Skeletal muscle tissue (tissue), 3 donors: ENCODE measurements at regions not wholly inside any gene's neighbourhood (a gene's known extent, or its start where the extent isn't known, plus 50 kb on each side); places are given as distances from the start of the nearest gene placed in this dataset.

Experiments
- H3K27ac ChIP-seq: one replicate; pipeline ENCODE4 v1.7.0; 2013; ENCODE audit warnings: mild to moderate bottlenecking, low read depth, low read length, inconsistent platforms
- H3K27me3 ChIP-seq, 3 donors: one replicate each; pipeline ENCODE4 v1.7.0; 2013; ENCODE audit warnings: low read length in 3 of 3; ENCODE audit not compliant: control insufficient read depth in 3 of 3, insufficient read depth in 3 of 3
- H3K36me3 ChIP-seq, 3 donors: one replicate each; pipeline ENCODE4 v1.7.0; 2013; ENCODE audit warnings: low read length in 3 of 3; ENCODE audit not compliant: control insufficient read depth in 3 of 3, insufficient read depth in 3 of 3
- H3K4me1 ChIP-seq, 3 donors: one replicate each; pipeline ENCODE4 v1.7.0; 2013; ENCODE audit warnings: low read length in 3 of 3, mild to moderate bottlenecking in 3 of 3; ENCODE audit not compliant: control insufficient read depth in 3 of 3, insufficient read depth in 3 of 3
- H3K4me3 ChIP-seq, 3 donors: one replicate each; pipeline ENCODE4 v1.7.0; 2013; ENCODE audit warnings: low read length in 3 of 3
- H3K9ac ChIP-seq, 3 donors: one replicate each; pipeline ENCODE4 v1.7.0; 2013; ENCODE audit warnings: low read length in 3 of 3, mild to moderate bottlenecking in 3 of 3, moderate library complexity in 2 of 3, low read depth in 1 of 3
- H3K9me3 ChIP-seq, 3 donors: one replicate each; pipeline ENCODE4 v1.7.0; 2013; ENCODE audit warnings: low read length in 3 of 3; ENCODE audit not compliant: control insufficient read depth in 3 of 3
- donor health status: Osteomylitis.

GRCh38 chr6:160858886-160859285 is 132.7 kb upstream of the MAP3K4 start:
- H3K27ac ChIP-seq = no peak overlapping the region
- H3K4me3 ChIP-seq = no peak overlapping the region
- no peaks in the 10 kb centered on the region for H3K27me3 ChIP-seq
- H3K9ac ChIP-seq = no peak overlapping the region
- H3K9me3 ChIP-seq = no peaks in the 10 kb centered on the region
- H3K36me3 ChIP-seq = no peaks in the 10 kb centered on the region
- H3K4me1 ChIP-seq = no peaks in the 10 kb centered on the region

DNA sequence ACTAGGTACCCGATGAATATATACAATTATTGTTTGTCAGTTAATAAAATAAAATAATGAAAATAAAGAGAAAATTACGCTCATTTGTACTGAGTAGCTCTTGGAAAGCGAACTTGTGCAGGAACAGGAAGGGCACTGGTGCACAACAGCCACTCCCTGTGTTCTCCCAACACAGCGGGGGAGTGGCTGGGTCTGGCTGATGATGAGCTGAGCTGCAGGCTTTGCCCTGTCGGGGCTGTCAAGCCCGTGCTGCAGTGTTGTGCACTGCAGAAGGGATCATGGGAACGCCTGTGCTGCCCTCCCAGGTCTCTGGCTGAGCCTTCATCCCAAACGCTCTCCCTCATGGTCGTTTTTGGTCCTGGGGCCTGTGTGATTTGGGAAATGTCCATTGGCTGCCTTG is 131.7 kb upstream of the MAP3K4 start:
- Histone ChIP-seq H3K27ac (no peak overlapping the region), H3K4me1 (no peaks in the 10 kb centered on the region), H3K9me3 (no peaks in the 10 kb centered on the region), H3K9ac (no peak overlapping the region), H3K27me3 (no peaks in the 10 kb centered on the region), H3K4me3 (no peak overlapping the region), H3K36me3 (no peaks in the 10 kb centered on the region)

- Histone ChIP-seq H3K4me1 (no peaks in the 10 kb centered on the region), H3K27me3 (no peaks in the 10 kb centered on the region), H3K9ac (no peak overlapping the region), H3K36me3 (no peaks in the 10 kb centered on the region), H3K9me3 (no peaks in the 10 kb centered on the region), H3K4me3 (no peak overlapping the region), H3K27ac (no peak overlapping the region)
Observed at GRCh38 chr6:160861824-160862223, 129.7 kb upstream of the MAP3K4 start.

GRCh38 chr6:160863782-160864181 is 127.8 kb upstream of the MAP3K4 start:
- Histone ChIP-seq H3K27ac (no peak overlapping the region), H3K4me3 (no peak overlapping the region), H3K36me3 (no peaks in the 10 kb centered on the region), H3K9ac (no peak overlapping the region), H3K27me3 (no peaks in the 10 kb centered on the region), H3K4me1 (no peaks in the 10 kb centered on the region), H3K9me3 (no peaks in the 10 kb centered on the region)

GRCh38 chr6:160871320-160871719 is 120.2 kb upstream of the MAP3K4 start:
- H3K9ac ChIP-seq = no peak overlapping the region
- H3K9me3 ChIP-seq = no peaks in the 10 kb centered on the region
- no peaks in the 10 kb centered on the region for H3K27me3 ChIP-seq
- no peaks in the 10 kb centered on the region for H3K36me3 ChIP-seq
- H3K27ac ChIP-seq = no peak overlapping the region
- no peaks in the 10 kb centered on the region for H3K4me1 ChIP-seq
- no peak overlapping the region for H3K4me3 ChIP-seq

GRCh38 chr6:160881148-160881808 is 110.3 kb upstream of the MAP3K4 start:
- no peaks in the 10 kb centered on the region for H3K36me3 ChIP-seq
- H3K9ac ChIP-seq = no peak overlapping the region
- no peaks in the 10 kb centered on the region for H3K4me1 ChIP-seq
- H3K27ac ChIP-seq = no peak overlapping the region
- H3K4me3 ChIP-seq = no peak overlapping the region
- no peaks in the 10 kb centered on the region for H3K9me3 ChIP-seq
- no peaks in the 10 kb centered on the region for H3K27me3 ChIP-seq

GRCh38 chr6:160882006-160882405 is 109.6 kb upstream of the MAP3K4 start:
- H3K27me3 ChIP-seq = no peaks in the 10 kb centered on the region
- no peaks in the 10 kb centered on the region for H3K4me1 ChIP-seq
- no peak overlapping the region for H3K9ac ChIP-seq
- H3K36me3 ChIP-seq = no peaks in the 10 kb centered on the region
- no peak overlapping the region for H3K4me3 ChIP-seq
- H3K27ac ChIP-seq = no peak overlapping the region
- H3K9me3 ChIP-seq = no peaks in the 10 kb centered on the region

DNA sequence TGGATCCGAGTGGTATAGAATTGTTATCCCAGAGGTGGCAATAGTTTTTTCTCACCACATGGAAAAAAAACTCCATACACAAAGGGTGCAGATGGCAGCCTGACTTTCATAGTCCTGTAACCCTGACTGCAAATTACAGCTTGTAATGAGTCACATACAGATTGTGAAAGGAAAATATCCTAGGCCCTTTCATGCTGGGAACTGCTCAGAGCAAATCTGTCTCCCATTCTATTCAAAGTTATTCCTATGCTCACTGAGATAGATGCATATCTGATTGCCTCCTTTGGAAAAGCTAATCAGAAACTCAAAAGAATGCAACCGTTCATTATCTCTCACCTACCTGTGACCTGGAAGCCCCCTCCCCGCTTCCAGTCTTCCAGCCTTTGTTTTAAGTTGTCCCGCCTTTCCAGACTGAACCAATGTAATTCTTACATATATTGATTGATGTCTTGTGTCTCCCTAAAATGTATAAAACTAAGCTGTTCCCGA is 108.7 kb upstream of the MAP3K4 start:
- H3K36me3 ChIP-seq = no peaks in the 10 kb centered on the region
- H3K27ac ChIP-seq = no peak overlapping the region
- H3K9me3 ChIP-seq = no peaks in the 10 kb centered on the region
- H3K9ac ChIP-seq = no peak overlapping the region
- no peak overlapping the region for H3K4me3 ChIP-seq
- no peaks in the 10 kb centered on the region for H3K4me1 ChIP-seq
- H3K27me3 ChIP-seq = no peaks in the 10 kb centered on the region

DNA sequence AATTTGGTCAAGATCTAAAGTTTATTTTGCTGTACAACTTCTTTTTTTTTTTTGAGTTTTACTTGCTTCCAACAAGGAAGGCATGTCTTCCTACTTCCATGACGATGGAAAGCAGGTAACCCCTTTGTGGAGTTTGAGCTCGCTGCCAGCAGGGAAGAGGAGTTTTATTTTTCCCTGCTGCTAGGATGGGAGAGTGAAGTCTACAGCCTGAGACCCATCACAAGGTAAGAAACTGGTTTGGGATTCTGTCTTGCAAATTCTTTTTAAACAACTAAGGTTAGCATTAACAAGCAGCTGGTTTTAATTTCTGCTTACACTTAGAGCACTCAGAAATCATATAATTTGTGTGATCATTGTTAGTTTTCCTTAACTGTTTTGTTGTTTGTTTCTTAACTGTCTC is 108.0 kb upstream of the MAP3K4 start:
- no peak overlapping the region for H3K9ac ChIP-seq
- H3K27me3 ChIP-seq = no peaks in the 10 kb centered on the region
- H3K9me3 ChIP-seq = no peaks in the 10 kb centered on the region
- no peaks in the 10 kb centered on the region for H3K4me1 ChIP-seq
- no peak overlapping the region for H3K4me3 ChIP-seq
- no peaks in the 10 kb centered on the region for H3K36me3 ChIP-seq
- H3K27ac ChIP-seq = no peak overlapping the region

DNA sequence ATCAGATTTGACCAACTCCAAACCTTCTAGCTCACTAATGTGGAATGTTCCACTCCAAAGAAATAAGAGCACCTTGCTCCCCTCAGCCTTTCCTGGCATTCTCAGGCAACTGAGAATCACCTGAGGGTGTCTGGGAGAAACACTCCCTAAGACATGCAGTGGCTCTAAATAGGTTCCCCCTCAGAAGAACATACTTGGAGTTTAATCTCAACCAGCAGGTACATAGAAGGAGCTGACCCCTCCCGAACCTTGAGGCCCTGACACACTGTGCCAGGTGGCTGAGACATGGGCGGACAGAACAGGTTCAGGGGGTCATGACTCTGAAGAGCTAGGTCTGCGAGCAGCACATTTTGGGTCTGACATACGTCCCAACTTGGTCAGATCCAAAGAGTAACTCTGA is 107.6 kb upstream of the MAP3K4 start:
- H3K9me3 ChIP-seq = no peaks in the 10 kb centered on the region
- no peaks in the 10 kb centered on the region for H3K36me3 ChIP-seq
- no peaks in the 10 kb centered on the region for H3K4me1 ChIP-seq
- H3K27ac ChIP-seq = no peak overlapping the region
- no peak overlapping the region for H3K9ac ChIP-seq
- H3K4me3 ChIP-seq = no peak overlapping the region
- H3K27me3 ChIP-seq = no peaks in the 10 kb centered on the region
